Retinal pigment epithelial cell (primary cell): ENCODE measurements at regions not wholly inside any gene's neighbourhood (a gene's known extent, or its start where the extent isn't known, plus 50 kb on each side); places are given as distances from the start of the nearest gene placed in this dataset.

Experiments used
- DNase-seq: peaks from one replicate; pipeline ENCODE4 v3.0.0-alpha.2; 2010; ENCODE audit warnings: low read depth
- H3K4me3 ChIP-seq: 2 replicates; pipeline ENCODE4 v1.5.1; 2011; ENCODE audit warnings: mild to moderate bottlenecking, low read length, control low read depth, moderate library complexity
- CTCF ChIP-seq: conservative IDR thresholded peaks from 2 replicates; pipeline ENCODE4 v1.5.1; 2011; ENCODE audit warnings: low read depth, low read length, control low read depth, inconsistent platforms

DNA sequence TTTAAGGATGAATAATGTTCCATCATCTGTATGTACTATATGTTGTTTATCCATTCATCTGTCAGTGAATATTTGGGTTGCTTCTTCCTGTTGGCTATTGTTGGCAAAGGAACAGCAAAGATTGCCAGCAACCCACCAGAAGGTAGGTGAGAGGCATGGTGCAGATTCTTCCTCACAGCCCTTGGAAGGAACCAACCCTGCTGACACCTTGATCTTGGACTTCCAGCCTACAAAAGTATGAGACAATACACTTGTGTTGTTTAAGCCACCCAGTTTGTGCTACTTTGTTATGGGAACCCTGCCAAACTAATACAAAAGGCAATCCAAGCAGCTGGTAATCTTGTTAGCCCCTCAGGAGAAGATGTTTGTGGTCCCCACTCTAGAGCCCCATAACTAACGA is 122.0 kb downstream of the CARTPT start:
- no peak overlapping the region for H3K4me3 ChIP-seq
- TF ChIP-seq CTCF = no peak
- DNase-seq = no peak

DNA sequence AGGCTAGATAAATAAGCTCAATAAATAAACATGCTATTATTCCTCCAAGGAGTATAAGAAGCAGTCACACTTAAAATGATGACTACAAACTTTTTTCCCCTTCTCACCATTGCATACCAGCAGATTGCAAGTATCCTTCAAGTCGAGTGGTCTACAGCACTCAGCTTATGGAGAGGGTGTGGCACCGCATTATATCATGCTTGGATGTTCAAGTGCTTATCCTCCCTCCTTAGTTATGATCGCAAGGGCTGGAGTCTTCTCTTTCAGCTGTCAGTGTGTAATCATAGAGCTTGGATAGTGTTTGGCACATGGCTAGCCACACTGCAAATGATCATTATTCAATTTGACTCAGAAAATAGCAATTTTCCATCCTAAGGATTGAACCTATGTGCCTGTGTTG is 124.0 kb downstream of the CARTPT start:
- no peak for DNase-seq
- no peak overlapping the region for H3K4me3 ChIP-seq
- no peak for TF ChIP-seq CTCF

DNA sequence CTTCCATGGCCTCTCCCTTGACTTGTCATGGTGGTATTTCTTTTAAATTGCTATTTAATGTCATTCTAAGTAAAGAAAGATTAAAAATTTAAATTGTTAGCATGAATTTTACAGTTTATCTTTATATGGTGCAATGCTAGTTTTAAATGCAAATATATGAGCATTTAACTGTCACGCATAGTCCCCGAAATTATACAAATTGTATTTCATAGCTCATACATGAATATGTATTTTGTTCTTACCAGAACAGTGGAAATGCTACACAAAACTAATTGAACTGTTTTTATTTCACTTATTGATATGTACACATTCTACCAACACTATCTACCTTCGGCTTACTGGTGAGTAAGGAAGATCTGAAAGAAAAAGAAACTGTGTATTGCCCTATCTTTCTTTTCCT is 125.8 kb downstream of the CARTPT start:
- no peak for TF ChIP-seq CTCF
- DNase-seq = no peak
- no peak overlapping the region for H3K4me3 ChIP-seq

GRCh38 chr5:71859515-71859914 is 140.4 kb downstream of the CARTPT start:
- no peak for TF ChIP-seq CTCF
- no peak overlapping the region for H3K4me3 ChIP-seq
- DNase-seq = no peak

- DNase-seq = no peak
- no peak for TF ChIP-seq CTCF
- no peak overlapping the region for H3K4me3 ChIP-seq
Measured at GRCh38 chr5:71860048-71860447, 141.0 kb downstream of the CARTPT start.

- no peak overlapping the region for H3K4me3 ChIP-seq
- TF ChIP-seq CTCF = no peak
- DNase-seq = no peak
Measured at GRCh38 chr5:71861682-71862081, 142.6 kb downstream of the CARTPT start.

DNA sequence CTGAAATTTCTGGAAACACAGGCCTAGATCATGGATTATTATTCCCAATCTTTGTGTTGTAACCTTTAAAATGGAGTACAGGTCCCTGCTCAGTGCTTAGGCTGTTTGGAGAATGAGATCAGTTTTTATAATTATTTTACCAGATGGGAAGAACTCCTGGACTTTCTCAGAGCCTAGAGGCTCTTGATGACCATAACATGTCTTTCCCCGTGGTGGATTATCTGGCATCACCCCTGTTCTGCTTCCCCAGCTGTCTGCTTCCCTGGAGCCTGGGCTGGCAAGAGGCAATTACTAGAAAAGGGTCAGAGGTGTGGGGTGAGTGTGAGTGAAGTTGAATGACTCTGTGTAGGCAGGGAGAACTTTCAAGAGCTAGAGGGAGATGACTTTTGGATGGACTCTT is 143.0 kb downstream of the CARTPT start:
- no peak overlapping the region for H3K4me3 ChIP-seq
- no peak for DNase-seq
- TF ChIP-seq CTCF = no peak
